ENCODE measurements at regions not wholly inside any gene's neighbourhood (a gene's known extent, or its start where the extent isn't known, plus 50 kb on each side); places are given as distances from the start of the nearest gene placed in this dataset.
"Not testable (repeated sequence)": the region's sequence is repeated elsewhere in the genome, so short reads cannot be mapped to it uniquely, and the experiment has no call there.

DNA sequence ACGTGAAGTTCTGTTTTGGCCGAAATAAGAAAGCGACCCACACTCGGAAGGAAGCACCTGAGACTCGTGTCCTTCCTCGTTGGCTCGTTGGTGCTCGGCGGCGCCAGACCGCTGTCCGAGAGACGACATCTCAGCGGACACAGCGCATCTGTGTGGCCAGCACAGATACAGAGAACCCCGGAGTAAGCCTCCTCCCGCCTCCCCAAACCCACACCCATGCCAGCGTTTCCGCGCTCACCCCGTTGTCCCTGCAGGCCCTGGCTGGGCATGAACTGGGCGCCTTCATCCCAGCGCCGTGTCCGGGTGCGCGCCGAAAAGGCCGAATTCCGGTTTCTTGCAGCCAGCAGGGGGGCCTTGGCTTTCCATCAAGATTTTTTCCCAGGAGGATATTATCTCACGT, 127.6 kb downstream of the SOX1 start:
- DNase-seq = no peak

DNA sequence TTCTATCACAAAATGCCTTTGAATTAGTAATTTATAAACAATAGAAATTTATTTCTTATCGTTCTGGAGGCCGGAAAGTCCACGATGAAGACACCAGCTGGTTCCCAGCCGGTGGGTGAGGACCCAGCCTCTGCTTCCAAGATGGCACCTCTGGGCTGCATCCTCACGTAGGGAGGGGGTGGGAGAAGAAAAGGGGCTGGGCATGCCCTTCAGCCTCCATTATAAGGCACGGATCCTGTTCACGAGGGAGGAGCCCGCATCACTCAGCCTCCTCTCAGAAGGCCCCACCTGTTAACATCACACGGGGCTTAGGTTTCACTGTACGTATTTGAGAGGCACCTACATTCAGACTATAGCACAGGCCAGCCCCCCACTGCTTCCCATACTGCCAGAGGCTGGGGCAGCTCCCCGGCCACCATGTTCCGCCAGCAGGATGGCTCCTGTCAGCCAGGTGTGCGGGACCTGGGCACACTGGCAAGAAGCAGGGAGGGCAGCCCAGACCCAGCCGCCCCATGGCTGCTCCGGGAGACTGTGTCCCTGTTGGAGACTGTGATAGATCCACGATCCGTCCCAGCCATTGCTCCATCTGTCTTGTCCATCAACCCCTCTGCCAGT, 131.6 kb downstream of the SOX1 start:
- DNase-seq = no peak

DNA sequence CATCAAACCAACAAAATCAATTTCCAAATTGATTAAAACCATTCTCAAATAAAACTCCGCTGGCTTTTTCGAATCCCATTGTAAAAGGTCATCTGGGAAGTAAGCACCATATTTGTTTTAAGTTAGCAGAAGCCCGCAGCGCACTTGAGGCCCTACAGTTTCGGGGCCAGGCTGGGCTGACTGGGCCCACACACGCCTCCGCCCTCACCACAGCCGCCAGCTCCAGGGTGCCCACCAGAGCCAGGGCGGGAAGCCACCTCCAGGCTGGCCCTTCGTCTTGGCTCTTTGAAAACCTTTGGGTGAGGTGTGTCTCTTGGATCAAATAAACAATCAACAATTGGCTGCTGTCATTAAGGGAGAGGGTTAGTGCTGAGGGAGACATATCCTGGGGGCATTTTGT, 133.3 kb downstream of the SOX1 start:
- DNase-seq = no peak

DNA sequence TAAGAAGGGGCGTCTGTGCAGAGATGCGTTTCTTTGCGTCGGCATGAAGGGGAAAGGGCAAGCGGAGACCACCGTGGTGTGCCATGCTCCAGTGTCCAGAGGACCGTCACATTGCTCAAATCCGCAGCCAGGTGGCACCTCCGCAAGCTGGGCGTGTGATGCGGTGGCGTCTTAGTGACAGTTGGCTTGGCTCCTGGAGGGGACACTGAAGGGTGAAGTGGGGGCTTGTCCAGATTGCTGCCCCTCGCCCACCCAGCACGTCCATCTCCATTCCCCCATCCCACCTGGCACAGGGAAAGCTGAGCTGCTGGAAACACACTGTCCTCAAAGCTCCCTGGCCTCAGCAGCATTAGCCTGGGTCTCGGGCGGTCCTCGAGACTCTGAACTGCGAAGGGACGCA, 135.3 kb downstream of the SOX1 start:
- no peak for DNase-seq

DNA sequence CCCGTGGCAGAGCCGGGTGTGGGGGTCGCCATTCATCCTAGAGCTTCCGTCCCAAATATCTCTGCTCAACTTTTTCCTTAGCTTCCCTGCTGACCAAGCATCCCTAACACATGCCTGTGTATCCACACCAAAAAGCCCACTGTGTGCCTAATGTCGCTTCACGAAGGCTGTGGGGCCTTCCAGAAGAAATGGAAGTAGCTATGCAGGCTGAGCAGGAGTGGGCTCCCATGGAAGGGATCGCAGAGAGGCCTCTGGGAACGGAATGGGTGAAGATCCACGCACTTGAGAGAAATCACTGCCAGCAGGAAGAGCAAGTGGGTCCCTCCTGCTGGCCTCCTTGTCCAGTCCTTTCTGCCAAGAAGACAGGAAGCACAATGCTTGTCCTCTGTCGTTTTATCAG, 136.0 kb downstream of the SOX1 start:
- no peak for DNase-seq

DNA sequence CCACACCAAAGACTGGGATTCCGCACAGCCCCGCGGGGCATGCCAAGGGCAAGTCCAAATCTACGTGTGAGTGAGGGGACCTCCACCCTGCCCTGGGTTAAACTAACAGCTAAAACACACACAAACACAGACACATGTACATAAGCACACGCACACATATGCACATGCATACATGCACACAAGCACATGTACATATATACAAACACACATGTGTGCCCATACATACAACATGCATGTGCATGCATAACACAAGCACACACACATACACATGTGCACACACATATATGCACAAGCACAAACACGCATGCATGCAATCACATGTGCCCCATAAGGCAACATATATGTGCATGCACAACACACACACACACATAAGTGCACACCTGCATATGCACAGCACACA, 136.7 kb downstream of the SOX1 start:
- DNase-seq = no peak

DNA sequence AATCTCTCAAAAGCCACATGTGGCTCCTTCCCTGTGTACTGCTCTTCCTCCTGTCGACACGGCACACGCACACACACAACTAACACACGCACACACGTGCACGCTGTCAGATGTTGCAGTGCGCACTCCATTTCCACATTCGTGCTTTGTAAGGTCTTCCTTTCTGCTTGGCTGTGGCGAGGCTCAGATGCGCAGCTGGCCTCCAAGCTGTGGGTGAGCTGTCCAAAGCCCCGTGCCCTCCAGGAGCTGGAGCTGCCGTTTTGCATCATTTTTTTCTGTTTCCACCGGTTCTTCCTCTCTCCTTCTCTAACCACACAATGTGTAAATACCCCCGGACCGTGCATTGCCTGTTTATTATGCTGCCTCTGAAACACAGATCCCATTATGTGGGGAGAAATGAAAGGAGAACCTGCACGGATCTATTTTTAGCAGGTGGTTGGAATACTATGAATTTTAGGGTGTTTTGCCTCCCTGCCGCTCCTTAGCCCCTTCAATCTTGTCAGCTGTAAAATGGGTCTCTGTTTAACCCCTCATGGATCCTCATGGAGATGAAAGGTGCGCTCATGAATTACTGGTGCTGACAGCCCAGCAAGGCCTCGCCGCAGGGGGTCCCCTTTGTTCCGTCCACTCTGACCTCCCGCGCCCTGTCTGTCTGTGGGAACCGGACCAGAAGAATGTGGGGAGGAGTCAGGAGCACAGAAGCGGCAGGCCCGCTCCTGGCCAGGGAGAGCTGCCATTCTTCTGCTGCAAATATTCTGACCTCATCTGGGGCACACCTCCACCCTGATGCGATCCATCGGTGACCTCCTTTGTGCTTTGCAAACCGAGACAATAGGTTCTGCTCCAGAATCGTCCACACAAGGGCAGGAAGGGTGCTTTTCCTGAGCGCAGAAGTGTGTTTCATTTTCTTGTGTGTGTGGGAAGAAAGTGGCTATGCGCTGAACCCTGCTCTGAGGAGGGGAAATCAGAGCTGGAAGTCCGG, 137.7 kb downstream of the SOX1 start:
- DNase-seq = no peak

DNA sequence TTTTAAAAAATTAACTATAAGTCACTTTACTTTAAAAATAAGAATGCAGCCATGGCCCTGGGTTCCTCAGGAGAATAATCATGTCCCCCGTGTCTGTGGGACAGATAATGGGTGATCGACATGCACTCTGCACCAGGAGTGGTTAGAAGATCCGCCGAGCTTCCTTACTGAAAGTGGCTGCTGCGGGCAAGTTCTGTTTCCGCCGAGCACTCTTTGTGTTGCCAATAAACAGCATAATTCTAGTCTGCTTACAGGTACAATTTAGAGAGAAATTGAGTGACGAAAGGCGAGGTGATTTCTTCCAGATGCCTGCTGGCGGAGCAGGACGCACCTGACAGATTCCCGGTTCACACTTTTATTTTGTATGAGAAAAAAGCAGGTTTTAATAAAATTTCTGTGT, 139.0 kb downstream of the SOX1 start:
- no peak for DNase-seq

DNA sequence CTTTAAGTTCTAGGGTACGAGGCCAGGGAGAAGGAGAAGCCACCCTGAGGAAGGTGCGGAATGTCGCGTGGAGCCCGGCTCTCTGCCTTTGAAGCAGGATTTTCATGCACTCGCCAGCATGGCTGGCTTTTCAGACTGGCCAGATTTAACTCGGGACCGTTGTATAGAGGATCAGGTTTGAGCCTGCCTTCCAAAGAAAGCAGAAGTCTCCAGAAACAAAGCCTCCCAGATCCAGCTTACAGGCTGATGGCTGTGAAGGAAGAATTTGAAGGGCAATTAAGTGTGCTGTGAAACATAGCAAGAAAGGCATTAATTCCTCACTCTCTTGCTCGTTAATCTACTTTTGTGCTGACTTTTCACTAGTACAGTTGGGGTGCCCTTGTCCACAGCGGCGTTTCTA, 140.2 kb downstream of the SOX1 start:
- DNase-seq = no peak

DNA sequence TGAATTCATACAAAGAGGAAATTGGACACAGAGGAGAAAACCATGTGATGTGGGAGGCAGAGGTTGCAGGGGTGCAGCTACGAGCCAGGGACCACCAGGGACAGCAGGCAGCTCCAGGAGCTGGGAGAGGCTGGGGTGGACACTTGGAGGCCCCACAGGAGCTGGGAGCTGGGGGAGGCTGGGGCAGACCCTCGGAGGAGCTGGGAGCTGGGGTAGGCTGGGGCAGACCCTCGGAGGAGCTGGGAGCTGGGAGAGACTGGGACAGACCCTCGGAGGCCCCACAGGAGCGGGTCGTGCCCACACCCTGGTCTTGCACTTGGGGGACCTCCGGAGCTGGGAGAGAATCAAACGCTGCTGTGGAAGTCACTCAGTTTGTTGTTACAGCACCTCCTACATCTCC, 141.7 kb downstream of the SOX1 start:
- no peak for DNase-seq

DNA sequence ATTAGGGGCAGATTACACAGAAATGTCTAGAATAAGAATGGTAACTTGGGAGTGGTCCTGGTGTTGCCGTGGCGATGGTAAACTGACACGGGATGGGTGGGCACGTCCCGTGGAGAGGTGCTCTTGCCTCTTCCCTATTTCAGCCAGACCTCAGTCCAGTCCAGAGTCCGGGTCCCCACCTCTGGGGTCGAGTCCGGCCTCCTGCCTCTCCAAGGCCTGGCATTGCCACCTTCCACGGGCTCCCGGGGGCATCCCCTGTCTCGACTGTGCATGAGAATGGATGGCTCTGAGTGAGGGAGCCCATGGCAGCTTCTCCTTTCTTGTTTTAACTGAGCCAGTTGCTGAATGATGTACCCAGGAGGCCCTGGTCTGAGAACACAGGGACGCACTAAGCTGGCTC, 142.3 kb downstream of the SOX1 start:
- no peak for DNase-seq

DNA sequence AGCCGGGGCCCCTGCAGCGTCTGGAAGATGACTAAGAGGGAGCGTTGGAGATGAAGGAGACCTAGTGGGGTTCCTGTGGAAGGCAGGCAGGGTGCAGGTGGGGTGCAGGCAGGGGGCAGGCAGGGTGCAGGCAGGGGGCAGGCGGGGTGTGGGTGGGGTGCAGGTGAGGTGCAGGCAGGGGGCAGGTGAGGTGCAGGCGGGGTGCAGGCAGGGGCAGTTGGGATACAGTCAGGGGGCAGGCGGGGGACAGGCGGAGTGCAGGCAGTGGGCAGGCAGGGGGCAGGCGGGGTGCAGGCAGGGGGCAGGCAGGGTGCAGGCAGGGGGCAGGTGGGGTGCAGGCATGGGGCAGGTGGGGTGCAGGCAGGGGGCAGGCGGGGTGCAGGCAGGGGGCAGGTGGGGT, 142.8 kb downstream of the SOX1 start:
- no peak for DNase-seq

DNA sequence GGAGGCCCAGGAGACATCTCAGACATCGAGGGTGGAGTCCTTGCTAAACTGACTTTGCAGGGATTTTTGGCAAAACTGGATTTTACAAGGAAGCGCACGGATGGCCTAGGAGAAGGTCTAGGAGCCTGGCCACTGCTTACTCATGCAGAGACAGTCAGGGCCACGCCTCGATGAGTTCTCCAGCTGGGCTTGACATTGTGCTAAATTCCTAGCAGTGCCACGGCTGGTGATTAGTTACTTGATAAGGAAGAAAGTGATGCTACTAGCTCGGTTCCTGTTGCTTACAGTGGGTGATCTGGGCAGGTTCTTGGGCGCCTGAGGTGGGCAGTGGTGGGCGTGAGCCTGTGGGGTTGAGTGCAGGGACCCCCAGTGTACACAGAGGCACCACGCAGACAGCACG, 143.4 kb downstream of the SOX1 start:
- DNase-seq = no peak

DNA sequence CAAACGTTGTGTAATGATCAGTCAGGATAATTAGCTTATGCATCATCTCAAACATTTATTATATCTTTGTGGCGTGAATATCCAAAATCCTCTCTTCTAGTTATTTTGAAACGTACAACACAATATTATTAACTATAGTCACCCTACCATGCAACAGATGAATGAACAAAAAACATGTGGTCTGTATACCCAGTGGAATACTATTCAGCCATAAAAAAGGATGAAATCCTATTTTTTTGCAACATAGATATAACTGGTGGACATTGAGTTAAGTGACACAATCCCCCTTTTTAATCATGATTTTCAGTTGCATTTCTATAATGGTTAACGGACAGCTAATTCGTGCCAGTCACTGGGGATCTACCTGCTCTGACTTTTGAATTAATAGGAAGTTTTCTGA, 145.6 kb downstream of the SOX1 start:
- DNase-seq = no peak

DNA sequence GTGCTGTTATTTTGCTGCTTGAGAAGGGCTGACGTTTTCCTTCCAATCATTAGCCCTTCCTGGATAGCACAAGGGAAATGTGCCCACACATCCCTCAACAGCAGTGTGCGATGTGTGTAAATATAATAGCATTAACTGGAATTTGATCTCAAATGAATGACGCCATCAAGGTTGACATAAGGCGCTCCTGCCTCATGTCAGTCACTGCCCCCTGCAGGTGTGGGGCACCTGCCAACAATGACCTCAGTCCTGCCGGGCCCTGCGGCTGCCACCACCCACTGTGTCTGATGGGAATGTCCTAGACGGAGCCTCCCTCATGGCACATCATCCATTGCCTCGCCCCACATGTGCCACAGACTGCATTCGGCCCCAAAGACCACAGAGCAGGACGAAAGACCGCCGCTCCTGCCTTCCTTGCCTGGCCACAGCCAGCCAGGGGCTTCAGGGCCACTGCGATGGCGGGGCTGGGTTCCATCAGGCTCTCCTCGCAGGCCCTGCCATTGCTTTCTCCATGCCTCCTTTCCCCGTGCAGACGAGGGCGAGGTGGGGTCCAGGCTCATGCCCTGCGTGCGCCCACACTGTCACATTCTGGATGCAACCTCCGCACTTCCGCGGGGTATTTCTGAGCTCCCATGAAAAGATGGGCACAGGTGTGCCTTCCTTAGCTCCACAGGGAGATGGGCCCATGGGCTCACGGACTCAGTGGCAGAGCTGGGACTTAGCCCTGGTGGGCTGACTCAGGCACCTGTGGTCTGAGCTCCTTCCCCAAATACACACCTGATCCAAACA, 146.7 kb downstream of the SOX1 start:
- DNase-seq = no peak

DNA sequence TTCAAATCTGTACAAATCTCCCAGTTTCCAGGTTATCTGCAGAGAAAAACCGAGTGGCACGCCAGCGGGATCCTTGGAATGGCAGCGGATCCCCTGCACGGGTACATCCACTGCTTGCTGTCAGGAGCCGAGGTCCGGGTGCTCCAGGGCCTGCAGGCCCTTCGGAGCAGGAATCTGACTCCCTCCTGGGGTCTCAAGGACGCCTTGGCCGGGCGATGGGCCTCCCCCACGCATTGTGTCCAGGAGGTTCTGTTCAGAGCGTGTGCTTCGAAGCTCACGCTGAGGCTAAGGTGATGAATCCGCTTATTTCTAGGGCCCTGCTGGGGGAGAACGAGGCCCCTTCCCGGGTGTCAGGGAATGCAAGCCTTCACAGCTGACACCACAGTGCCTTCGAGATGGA, 148.9 kb downstream of the SOX1 start:
- DNase-seq = no peak

DNA sequence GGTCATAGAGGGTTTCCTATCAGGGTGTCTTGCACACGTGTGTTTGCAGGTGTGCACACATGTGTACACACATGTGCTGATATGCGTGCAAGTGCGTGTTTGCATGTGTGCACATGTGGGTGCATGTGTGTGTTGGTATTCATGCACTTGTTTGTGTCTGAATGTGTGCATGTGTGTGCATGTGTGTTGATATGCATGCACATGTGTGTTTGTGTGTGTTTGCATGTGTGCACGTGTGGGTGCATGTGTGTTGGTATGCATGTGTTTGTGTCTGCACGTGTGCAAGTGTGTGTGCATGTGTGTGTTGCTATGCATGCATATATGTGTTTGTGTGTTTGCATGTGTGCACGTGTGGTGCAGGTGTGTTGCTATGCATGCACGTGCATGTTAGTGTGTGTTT, 150.5 kb downstream of the SOX1 start:
- DNase-seq = no peak

DNA sequence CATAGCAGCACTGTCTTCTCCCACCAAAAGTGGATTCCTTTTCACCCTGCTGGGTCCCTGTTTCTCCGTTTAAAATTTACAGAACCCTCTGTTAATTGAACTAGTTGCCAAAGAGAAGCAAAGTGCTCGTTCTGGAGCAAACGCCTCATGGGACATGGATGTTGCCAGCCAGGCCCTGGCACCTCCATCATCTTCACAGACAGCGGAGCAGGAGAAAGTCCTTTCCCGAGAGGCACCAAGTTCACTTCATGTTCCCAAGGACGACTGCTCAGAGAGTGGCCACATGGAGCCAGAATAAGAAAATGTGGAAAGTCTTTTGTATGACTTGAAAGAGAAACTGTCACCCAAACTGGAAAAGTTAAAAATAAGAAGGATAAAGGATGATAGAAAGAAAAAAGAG, 151.5 kb downstream of the SOX1 start:
- DNase-seq = no peak

DNA sequence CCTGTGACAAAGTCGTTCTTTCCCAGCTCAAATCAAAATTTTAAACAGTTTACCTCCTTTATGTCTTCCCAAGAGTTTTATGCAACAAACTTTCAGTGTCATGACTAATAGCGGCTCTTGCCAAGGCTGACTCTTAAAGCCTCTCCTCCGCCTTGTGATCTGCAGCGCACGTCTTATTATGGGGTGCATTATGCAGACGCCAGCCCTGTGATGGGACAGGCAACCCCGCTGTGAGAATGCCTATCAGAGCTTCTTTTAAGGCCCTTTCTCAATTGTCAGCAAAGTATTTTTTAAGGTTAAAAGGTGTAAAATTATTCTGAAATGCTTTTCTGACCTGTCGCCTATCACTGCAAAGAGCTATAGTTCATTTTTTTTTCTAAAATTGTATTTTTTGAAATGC, 152.8 kb downstream of the SOX1 start:
- no peak for DNase-seq

DNA sequence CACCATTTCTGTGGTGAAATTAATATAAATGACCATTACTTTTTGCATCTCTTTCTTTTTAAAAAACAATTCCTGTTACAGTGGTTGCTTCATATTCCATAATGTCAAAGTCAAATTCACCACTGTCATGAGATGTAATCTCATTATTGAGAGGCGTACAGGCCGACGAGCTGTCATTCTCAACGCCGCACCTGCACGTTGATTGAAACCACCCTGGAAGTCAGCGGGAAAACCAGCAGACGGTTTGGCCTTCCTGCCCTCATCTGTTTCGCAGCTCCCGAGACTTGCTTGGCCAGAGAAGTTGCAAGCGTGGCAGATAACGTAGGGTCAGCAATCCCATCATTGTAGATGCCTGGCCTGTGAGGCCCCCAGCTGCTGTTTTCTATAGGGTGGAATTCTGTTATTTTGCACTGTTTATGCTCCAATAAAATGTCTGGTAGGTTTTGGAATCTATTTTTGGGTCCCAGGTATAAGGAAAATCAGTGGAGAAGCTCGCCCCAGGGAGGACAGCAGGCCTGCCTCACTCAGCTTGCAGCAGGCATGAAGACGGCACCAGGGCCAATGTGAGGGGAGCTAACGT, 153.4 kb downstream of the SOX1 start:
- no peak for DNase-seq

DNA sequence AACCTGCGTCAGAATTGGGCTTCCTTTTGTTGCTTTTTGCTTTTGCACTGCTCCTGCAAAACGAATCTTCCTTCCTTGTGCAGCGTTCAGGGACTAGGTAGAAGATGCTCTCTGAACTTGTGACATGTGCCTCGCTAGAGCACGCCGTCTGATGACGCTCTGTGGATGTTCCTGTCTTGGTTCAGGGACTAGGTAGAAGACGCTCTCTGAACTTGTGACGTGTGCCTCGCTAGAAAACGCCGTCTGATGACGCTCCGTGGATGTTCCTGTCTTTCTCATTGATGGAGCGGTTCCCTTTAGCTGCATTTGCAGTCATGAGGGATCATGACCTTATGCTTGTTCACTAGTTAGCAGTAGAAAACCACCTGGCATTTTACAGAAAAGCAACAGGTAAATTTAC, 154.0 kb downstream of the SOX1 start:
- DNase-seq = no peak

DNA sequence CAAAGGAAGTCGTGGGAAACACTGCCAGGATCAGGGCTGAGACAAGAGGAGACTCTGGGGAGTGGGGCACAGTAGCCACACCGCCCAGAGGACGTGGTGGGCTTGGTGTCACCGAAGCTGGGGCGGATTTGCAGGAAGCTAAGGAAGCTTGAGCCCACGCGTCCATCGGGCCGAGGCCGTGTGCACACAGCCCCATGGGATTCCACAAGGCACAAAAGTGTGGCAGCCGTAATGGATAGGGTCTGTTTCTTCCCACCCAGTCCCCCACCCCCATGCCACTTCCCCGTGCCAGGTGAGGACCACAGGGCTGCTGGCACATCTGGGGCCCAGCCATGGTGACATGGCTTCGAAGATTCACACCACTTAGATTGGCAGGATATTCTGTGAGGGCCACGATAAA, 153.2 kb upstream of the SPACA7 start:
- DNase-seq = no peak

DNA sequence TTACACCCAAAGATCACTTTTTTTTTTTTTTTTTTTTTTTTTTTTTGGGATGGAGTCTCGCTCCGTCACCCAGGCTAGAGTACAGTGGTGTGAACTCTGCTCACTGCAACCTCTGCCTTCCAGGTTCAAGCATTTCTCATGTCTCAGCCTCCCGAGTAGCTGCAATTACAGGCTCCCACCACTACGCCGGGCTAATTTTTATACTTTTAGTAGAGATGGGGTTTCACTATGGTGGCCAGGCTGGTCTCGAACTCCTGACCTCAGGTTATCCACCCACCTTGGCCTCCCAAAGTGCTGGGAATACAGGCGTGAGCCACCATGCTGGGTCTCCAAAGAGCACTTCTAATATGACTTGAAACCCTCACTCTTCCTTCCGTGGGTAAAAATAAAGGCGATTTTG, 152.2 kb upstream of the SPACA7 start:
- DNase-seq = not testable (repeated sequence)

All from inflammatory macrophage treated with lipopolysaccharide for 4 hours (primary cell).